ENCODE measurements at regions not wholly inside any gene's neighbourhood (a gene's known extent, or its start where the extent isn't known, plus 50 kb on each side); places are given as distances from the start of the nearest gene placed in this dataset.

- Histone ChIP-seq H3K27me3 (ENCODE audit: control insufficient read depth, insufficient read depth, low read length) (no peaks in the 10 kb centered on the region), H3K36me3 (ENCODE audit: control insufficient read depth, insufficient read depth, low read length) (no peaks in the 10 kb centered on the region), H3K4me1 (ENCODE audit: control insufficient read depth, insufficient read depth, low read length) (peaks cover 12% of the 10 kb centered on the region), H3K27ac (ENCODE audit: low read depth, low read length) (no peak overlapping the region), H3K4me3 (ENCODE audit: low read length) (no peak overlapping the region), H3K9ac (ENCODE audit: low read length) (no peak overlapping the region)
Measured at GRCh38 chr1:204812842-204813241, 57.8 kb upstream of the NFASC start.

DNA sequence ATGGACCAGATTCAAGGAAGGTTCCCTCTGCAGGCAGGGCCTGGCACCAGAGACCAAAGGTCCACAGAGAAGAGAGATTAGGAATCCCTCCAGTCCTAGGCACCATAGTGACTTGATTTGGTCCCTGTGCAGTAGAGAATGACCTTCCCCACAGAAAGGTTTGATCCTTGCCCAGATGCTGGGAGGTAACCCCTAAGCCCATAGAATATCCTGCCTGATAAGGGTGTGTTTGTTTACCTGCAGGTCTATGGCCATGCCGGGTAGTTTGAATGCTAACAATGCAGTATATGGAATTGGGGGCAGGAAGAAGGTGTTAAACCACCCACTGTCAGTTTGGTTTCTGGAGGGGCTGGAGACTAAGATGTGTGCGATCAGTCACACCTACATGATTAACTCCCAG, 57.1 kb upstream of the NFASC start:
- Histone ChIP-seq H3K4me3 (ENCODE audit: low read length) (no peak overlapping the region), H3K27me3 (ENCODE audit: control insufficient read depth, insufficient read depth, low read length) (no peaks in the 10 kb centered on the region), H3K27ac (ENCODE audit: low read depth, low read length) (peak overlapping the region; percentile 69), H3K36me3 (ENCODE audit: control insufficient read depth, insufficient read depth, low read length) (no peaks in the 10 kb centered on the region), H3K9ac (ENCODE audit: low read length) (no peak overlapping the region), H3K4me1 (ENCODE audit: control insufficient read depth, insufficient read depth, low read length) (peaks cover 13% of the 10 kb centered on the region)

- Histone ChIP-seq H3K4me3 (ENCODE audit: low read length) (no peak overlapping the region), H3K36me3 (ENCODE audit: control insufficient read depth, insufficient read depth, low read length) (no peaks in the 10 kb centered on the region), H3K27me3 (ENCODE audit: control insufficient read depth, insufficient read depth, low read length) (no peaks in the 10 kb centered on the region), H3K9ac (ENCODE audit: low read length) (no peak overlapping the region), H3K4me1 (ENCODE audit: control insufficient read depth, insufficient read depth, low read length) (peaks cover 20% of the 10 kb centered on the region), H3K27ac (ENCODE audit: low read depth, low read length) (peak overlapping the region; percentile 69)
Measured at GRCh38 chr1:204814166-204814884, 56.3 kb upstream of the NFASC start.

DNA sequence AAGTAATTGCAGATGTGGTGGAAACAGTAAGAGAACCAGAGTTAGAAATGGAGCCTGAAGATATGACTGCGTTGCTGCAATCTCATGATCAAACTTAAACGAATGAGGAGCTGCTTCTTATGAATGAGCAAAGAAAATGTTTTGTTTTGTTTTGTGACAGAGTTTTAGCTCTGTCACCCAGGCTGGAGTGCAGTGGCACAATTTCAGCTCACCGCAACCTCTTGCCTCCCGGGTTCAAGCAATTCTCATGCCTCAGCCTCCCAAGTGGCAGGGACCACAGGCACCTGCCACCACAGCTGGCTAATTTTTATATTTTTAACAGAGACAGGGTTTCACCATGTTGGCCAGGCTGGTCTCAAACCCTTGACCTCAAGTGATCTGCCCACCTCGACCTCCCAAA, 53.3 kb upstream of the NFASC start:
- H3K27me3 ChIP-seq (ENCODE audit: control insufficient read depth, insufficient read depth, low read length), result no peaks in the 10 kb centered on the region
- H3K27ac ChIP-seq (ENCODE audit: low read depth, low read length), result no peak overlapping the region
- H3K36me3 ChIP-seq (ENCODE audit: control insufficient read depth, insufficient read depth, low read length), result no peaks in the 10 kb centered on the region
- no peak overlapping the region for H3K4me3 ChIP-seq (ENCODE audit: low read length)
- no peak overlapping the region for H3K9ac ChIP-seq (ENCODE audit: low read length)
- H3K4me1 ChIP-seq (ENCODE audit: control insufficient read depth, insufficient read depth, low read length), result peaks cover 45% of the 10 kb centered on the region

DNA sequence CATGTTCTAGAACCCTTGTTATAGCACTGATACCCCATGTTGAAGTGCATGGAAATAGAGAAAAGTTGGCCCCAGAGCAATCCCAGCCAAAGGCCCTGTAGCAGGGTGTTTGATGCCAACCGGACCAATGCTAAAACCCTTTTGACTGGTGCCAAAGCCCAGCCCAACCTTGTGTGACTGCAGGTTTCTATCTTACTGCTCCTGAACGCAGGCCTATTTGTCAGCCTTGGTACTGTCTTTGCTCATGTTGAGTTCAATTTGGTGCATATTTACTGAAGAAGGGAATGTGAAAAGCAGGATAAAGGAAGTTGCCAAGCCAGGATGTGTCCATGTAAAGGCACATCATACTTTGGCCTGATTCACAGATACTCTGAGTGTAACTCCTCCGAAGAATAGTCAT, 51.7 kb upstream of the NFASC start:
- no peaks in the 10 kb centered on the region for H3K27me3 ChIP-seq (ENCODE audit: control insufficient read depth, insufficient read depth, low read length)
- peak overlapping the region; percentile 89 for H3K27ac ChIP-seq (ENCODE audit: low read depth, low read length)
- H3K9ac ChIP-seq (ENCODE audit: low read length), result no peak overlapping the region
- no peak overlapping the region for H3K4me3 ChIP-seq (ENCODE audit: low read length)
- H3K4me1 ChIP-seq (ENCODE audit: control insufficient read depth, insufficient read depth, low read length), result peaks cover 48% of the 10 kb centered on the region
- no peaks in the 10 kb centered on the region for H3K36me3 ChIP-seq (ENCODE audit: control insufficient read depth, insufficient read depth, low read length)

DNA sequence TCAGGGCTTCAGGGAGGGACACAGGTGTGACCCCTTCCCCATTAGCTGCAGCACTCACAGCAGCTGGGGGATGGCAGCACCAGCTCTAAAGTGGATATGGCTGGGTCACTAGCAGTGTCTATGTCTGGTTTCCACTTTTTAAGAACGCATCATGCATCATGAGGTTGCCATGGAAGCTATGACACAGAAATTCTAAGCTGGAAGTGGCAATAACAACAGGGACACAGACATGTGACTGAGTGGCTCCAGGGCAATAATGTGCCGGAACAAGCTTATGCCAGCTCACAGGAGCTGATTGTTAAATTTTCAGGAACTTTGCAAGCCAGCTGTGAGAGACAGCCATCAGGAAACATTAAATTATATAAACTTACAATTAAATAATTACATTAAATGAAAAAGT, 51.2 kb upstream of the NFASC start:
- Histone ChIP-seq H3K27ac (ENCODE audit: low read depth, low read length) (peak overlapping the region; percentile 89), H3K27me3 (ENCODE audit: control insufficient read depth, insufficient read depth, low read length) (no peaks in the 10 kb centered on the region), H3K36me3 (ENCODE audit: control insufficient read depth, insufficient read depth, low read length) (no peaks in the 10 kb centered on the region), H3K9ac (ENCODE audit: low read length) (no peak overlapping the region), H3K4me3 (ENCODE audit: low read length) (no peak overlapping the region), H3K4me1 (ENCODE audit: control insufficient read depth, insufficient read depth, low read length) (peaks cover 44% of the 10 kb centered on the region)
